GM12878 (cell line): ENCODE measurements at regions not wholly inside any gene's neighbourhood (a gene's known extent, or its start where the extent isn't known, plus 50 kb on each side); places are given as distances from the start of the nearest gene placed in this dataset.

Experiments
- ATAC-seq: fragments of 200-7000 bp; cut with Tn5 transposase; 3 replicates; pipeline ENCODE4 v1.9.1; 2020; ENCODE audit warnings: mild to moderate bottlenecking, moderate library complexity
- BruUV-seq: library from RNA; stranded (reverse); fragments of 400-500 nt; replicated peaks from 2 replicates; lab custom pipeline; 2021; lab: Mats Ljungman, UMichigan
- CTCF ChIA-PET: fragments of 300-600 bp; sonication (Branson Sonifier 250); formaldehyde crosslinking; extraction: SDS; loops from one replicate; lab custom pipeline; 2021; ENCODE audit warnings: inconsistent platforms; lab: Yijun Ruan, JAX
- POLR2A ChIA-PET: fragments of 350-600 bp; formaldehyde crosslinking; extraction: SDS; loops from one replicate; lab custom pipeline; 2021; ENCODE audit warnings: inconsistent platforms; lab: Charles Lee
- RAD21 ChIA-PET: fragments of 300-600 bp; sonication (Branson Sonifier 250); formaldehyde crosslinking; loops from one replicate; lab custom pipeline; 2023; ENCODE audit warnings: antibody characterized with exemption; ENCODE audit not compliant: unreplicated experiment; lab: Charles Lee
- SMC1A ChIA-PET: fragments of 300-600 bp; sonication (Branson Sonifier 250); formaldehyde crosslinking; loops from one replicate; lab custom pipeline; 2023; ENCODE audit not compliant: unreplicated experiment, uncharacterized antibody; lab: Charles Lee
- DNase-seq: peaks from one replicate; pipeline ENCODE4 v3.0.0-alpha.2; 2011; ENCODE audit warnings: low read depth, low spot score
- FAIRE-seq: peaks from 3 replicates; lab custom pipeline; 2011; peaks lifted over from hg19 to GRCh38; lab: Jason Lieb, UNC
- H2AFZ ChIP-seq: 2 replicates; pipeline ENCODE4 v1.6.0; 2011; ENCODE audit warnings: low read depth, low read length, control low read depth; ENCODE audit not compliant: control insufficient read depth
- H3K27ac ChIP-seq: 2 replicates; pipeline ENCODE4 v1.5.1; 2011; ENCODE audit warnings: control low read depth; ENCODE audit not compliant: control insufficient read depth, insufficient read depth
- H3K27me3 ChIP-seq, 2 experiments: replicated peaks in 1 of 2; 2 replicates each; pipeline versions ENCODE4 v1.6.0 to v1.6.1; 2011; ENCODE audit warnings: low read length in 1 of 2; ENCODE audit not compliant: control insufficient read depth in 2 of 2, insufficient read depth in 2 of 2
- H3K36me3 ChIP-seq, 2 experiments: 2 replicates each; pipeline ENCODE4 v1.5.1; 2011; ENCODE audit warnings: low read length in 1 of 2; ENCODE audit not compliant: control insufficient read depth in 2 of 2, insufficient read depth in 2 of 2
- H3K4me1 ChIP-seq: 2 replicates; pipeline ENCODE4 v1.6.1; 2011; ENCODE audit warnings: mild to moderate bottlenecking, low read length, moderate library complexity, mixed read lengths; ENCODE audit not compliant: control insufficient read depth, insufficient read depth
- H3K4me2 ChIP-seq: 2 replicates; pipeline ENCODE4 v1.6.0; 2011; ENCODE audit warnings: control low read depth; ENCODE audit not compliant: control insufficient read depth, insufficient read depth
- H3K4me3 ChIP-seq: fragments of 200-600 bp; sonication (generic); 2 replicates; pipeline ENCODE4 v1.5.1; 2016
- H3K79me2 ChIP-seq: 2 replicates; pipeline ENCODE4 v1.6.0; 2011; ENCODE audit warnings: low read length; ENCODE audit not compliant: control insufficient read depth, insufficient read depth
- H3K9ac ChIP-seq: 2 replicates; pipeline ENCODE4 v1.8.0; 2011; ENCODE audit warnings: low read length, control low read depth, mixed read lengths; ENCODE audit not compliant: control insufficient read depth, insufficient read depth
- H3K9me3 ChIP-seq: replicated peaks from 3 replicates; pipeline ENCODE4 v1.5.1; 2011; ENCODE audit warnings: mild to moderate bottlenecking, low read length; ENCODE audit not compliant: control insufficient read depth, insufficient read depth
- H4K20me1 ChIP-seq: 2 replicates; pipeline ENCODE4 v1.6.0; 2011; ENCODE audit not compliant: control insufficient read depth, insufficient read depth
- CHD1 ChIP-seq: IDR thresholded peaks from 2 replicates; pipeline ENCODE4 v1.6.1; 2012; ENCODE audit warnings: low read depth, low read length, improper control_type of control experiment
- FOXM1 ChIP-seq: IDR thresholded peaks from 2 replicates; pipeline ENCODE4 v1.6.1; 2012; ENCODE audit warnings: low read depth, mild to moderate bottlenecking, inconsistent platforms, low read length, moderate library complexity
- IKZF2 ChIP-seq, 2 experiments: fragments of 450-650 bp; IDR thresholded peaks; 2 replicates each; pipeline ENCODE4 v1.6.1; 2017; ENCODE audit warnings: mild to moderate bottlenecking in 2 of 2, moderate library complexity in 2 of 2
- SMAD1 ChIP-seq: fragments of 450-650 bp; IDR thresholded peaks from 2 replicates; pipeline ENCODE4 v1.6.1; 2018; ENCODE audit warnings: mild to moderate bottlenecking, low read depth; ENCODE audit not compliant: partially characterized antibody
- TARDBP ChIP-seq: IDR thresholded peaks from 2 replicates; pipeline ENCODE4 v1.6.1; 2016; ENCODE audit warnings: borderline replicate concordance
- ZNF274 ChIP-seq: IDR thresholded peaks from one replicate; pipeline ENCODE4 v1.8.0; 2011; ENCODE audit not compliant: insufficient read length, insufficient read depth
- WGBS: methylation state at CpG from one replicate; pipeline ENCODE4 v1.1.6; 2016; ENCODE audit warnings: low lambda C conversion rate; ENCODE audit not compliant: insufficient replicate concordance, insufficient coverage; ENCODE audit errors: missing lambda C conversion rate; 5-methylcytosine and 5-hydroxymethylcytosine counted together
- in situ Hi-C: fragments of 300-500 bp; cut with MboI; formaldehyde crosslinking; loops from 9 replicates; pipeline ENCODE4 v1.14.3; 2018; ENCODE audit warnings: mixed read lengths
- intact Hi-C: fragments of 100-400 bp; cut with micrococcal nuclease; formaldehyde crosslinking; loops from one replicate; pipeline ENCODE4 v1.14.2; 2022; ENCODE audit not compliant: unreplicated experiment
- TF ChIP-seq, protein P1 (sequence below): IDR thresholded peaks from 2 replicates; pipeline ENCODE4 v1.6.1; 2012; ENCODE audit warnings: low read depth, low read length, improper control_type of control experiment
- TF ChIP-seq, protein P2 (sequence below): IDR thresholded peaks from 2 replicates; pipeline ENCODE4 v1.6.1; 2011; ENCODE audit warnings: mild to moderate bottlenecking, low read depth, low read length, moderate library complexity; ENCODE audit not compliant: insufficient replicate concordance
- TF ChIP-seq, protein P3 (sequence below): IDR thresholded peaks from 2 replicates; pipeline ENCODE4 v1.6.1; 2012; ENCODE audit warnings: mild to moderate bottlenecking, low read depth, low read length

DNA sequence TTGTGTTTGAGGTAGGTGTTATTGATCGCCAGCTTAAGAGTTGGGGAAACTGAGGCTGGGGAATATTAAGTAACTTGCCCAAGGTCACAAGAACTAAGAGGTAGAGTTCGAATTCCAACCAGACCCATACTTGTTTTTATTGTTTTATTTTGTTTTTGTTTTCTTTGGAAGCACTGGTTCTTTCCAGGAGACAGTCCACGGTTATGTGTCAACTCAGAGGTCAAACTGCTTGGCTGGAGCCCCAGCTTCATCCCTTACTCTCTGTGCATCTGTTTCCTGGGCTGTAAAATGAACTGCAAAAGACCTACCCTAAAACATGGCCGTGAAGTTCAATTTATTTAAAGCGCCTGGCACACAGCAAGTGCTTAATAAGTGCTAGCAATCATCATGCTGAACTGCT lies 74.4 kb upstream of the MAP1LC3B2 start:
- 43% methylated on average over 5 of the region's 5 CpGs for WGBS
- Histone ChIP-seq H3K4me1 (no peaks in the 10 kb centered on the region), H3K27me3 (peaks cover 0 to 3% of the 10 kb centered on the region in 2 experiments; a peak in 1 of 4 replicates), H2AFZ (no peak overlapping the region), H3K27ac (no peak overlapping the region), H3K36me3 (no peaks in the 10 kb centered on the region), H4K20me1 (no peaks in the 10 kb centered on the region), H3K4me3 (no peak overlapping the region), H3K4me2 (no peak overlapping the region), H3K79me2 (no peaks in the 10 kb centered on the region), H3K9ac (no peak overlapping the region), H3K9me3 (peaks cover 4% of the 10 kb centered on the region)
- ChIA-PET RAD21 (no interaction called here), POLR2A (no interaction called here), SMC1A (no interaction called here), CTCF (no interaction called here)
- intact Hi-C loops (no loop called here), in situ Hi-C loops (no loop called here)
- DNase-seq (no peak), FAIRE-seq (no peak), ATAC-seq (no peak)
- TF ChIP-seq ZNF274 = no peak
- no peak for TF ChIP-seq FOXM1
- TF ChIP-seq, protein P1, sequence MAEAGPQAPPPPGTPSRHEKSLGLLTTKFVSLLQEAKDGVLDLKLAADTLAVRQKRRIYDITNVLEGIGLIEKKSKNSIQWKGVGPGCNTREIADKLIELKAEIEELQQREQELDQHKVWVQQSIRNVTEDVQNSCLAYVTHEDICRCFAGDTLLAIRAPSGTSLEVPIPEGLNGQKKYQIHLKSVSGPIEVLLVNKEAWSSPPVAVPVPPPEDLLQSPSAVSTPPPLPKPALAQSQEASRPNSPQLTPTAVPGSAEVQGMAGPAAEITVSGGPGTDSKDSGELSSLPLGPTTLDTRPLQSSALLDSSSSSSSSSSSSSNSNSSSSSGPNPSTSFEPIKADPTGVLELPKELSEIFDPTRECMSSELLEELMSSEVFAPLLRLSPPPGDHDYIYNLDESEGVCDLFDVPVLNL = no peak
- no peak for TF ChIP-seq SMAD1
- no peak for TF ChIP-seq TARDBP
- no peak for TF ChIP-seq IKZF2 (IDR thresholded peaks at IDR 0.05)
- TF ChIP-seq, protein P2, sequence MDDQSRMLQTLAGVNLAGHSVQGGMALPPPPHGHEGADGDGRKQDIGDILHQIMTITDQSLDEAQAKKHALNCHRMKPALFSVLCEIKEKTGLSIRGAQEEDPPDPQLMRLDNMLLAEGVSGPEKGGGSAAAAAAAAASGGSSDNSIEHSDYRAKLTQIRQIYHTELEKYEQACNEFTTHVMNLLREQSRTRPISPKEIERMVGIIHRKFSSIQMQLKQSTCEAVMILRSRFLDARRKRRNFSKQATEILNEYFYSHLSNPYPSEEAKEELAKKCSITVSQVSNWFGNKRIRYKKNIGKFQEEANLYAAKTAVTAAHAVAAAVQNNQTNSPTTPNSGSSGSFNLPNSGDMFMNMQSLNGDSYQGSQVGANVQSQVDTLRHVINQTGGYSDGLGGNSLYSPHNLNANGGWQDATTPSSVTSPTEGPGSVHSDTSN = no peak
- no peak for TF ChIP-seq CHD1
- TF ChIP-seq, protein P3, sequence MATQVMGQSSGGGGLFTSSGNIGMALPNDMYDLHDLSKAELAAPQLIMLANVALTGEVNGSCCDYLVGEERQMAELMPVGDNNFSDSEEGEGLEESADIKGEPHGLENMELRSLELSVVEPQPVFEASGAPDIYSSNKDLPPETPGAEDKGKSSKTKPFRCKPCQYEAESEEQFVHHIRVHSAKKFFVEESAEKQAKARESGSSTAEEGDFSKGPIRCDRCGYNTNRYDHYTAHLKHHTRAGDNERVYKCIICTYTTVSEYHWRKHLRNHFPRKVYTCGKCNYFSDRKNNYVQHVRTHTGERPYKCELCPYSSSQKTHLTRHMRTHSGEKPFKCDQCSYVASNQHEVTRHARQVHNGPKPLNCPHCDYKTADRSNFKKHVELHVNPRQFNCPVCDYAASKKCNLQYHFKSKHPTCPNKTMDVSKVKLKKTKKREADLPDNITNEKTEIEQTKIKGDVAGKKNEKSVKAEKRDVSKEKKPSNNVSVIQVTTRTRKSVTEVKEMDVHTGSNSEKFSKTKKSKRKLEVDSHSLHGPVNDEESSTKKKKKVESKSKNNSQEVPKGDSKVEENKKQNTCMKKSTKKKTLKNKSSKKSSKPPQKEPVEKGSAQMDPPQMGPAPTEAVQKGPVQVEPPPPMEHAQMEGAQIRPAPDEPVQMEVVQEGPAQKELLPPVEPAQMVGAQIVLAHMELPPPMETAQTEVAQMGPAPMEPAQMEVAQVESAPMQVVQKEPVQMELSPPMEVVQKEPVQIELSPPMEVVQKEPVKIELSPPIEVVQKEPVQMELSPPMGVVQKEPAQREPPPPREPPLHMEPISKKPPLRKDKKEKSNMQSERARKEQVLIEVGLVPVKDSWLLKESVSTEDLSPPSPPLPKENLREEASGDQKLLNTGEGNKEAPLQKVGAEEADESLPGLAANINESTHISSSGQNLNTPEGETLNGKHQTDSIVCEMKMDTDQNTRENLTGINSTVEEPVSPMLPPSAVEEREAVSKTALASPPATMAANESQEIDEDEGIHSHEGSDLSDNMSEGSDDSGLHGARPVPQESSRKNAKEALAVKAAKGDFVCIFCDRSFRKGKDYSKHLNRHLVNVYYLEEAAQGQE = no peak
- no TSS peak for BruUV-seq
